HFFc6 (cell line): ENCODE measurements at regions not wholly inside any gene's neighbourhood (a gene's known extent, or its start where the extent isn't known, plus 50 kb on each side); places are given as distances from the start of the nearest gene placed in this dataset.
A peak's percentile ranks its signal among the peaks of the same experiment; 100 is the strongest.

Experiments used
- DNase-seq: peaks from one replicate; pipeline ENCODE4 v3.0.0-alpha.2; 2018
- H3K27ac Mint-ChIP-seq: 2 replicates; pipeline ENCODE4 v1.8.0; 2020; ENCODE audit warnings: mild to moderate bottlenecking, mixed read lengths
- H3K27me3 Mint-ChIP-seq: 2 replicates; pipeline ENCODE4 v1.8.0; 2021; ENCODE audit warnings: mild to moderate bottlenecking, moderate library complexity, mixed read lengths; ENCODE audit not compliant: insufficient read depth
- H3K36me3 Mint-ChIP-seq: 2 replicates; pipeline ENCODE4 v1.8.0; 2021; ENCODE audit warnings: low read depth, mixed read lengths
- H3K4me1 Mint-ChIP-seq: 2 replicates; pipeline ENCODE4 v1.8.0; 2020; ENCODE audit warnings: low read depth, mixed read lengths
- H3K4me3 Mint-ChIP-seq: 2 replicates; pipeline ENCODE4 v1.8.0; 2020; ENCODE audit warnings: mild to moderate bottlenecking, moderate library complexity, mixed read lengths
- H3K9me3 Mint-ChIP-seq: 2 replicates; pipeline ENCODE4 v1.8.0; 2020; ENCODE audit warnings: mild to moderate bottlenecking, mixed read lengths
- TF ChIP-seq, protein P1 (sequence below): fragments of 200-600 bp; sonication (generic); IDR thresholded peaks from 2 replicates; pipeline ENCODE4 v1.5.0; 2021; ENCODE audit warnings: antibody characterized with exemption, mild to moderate bottlenecking

DNA sequence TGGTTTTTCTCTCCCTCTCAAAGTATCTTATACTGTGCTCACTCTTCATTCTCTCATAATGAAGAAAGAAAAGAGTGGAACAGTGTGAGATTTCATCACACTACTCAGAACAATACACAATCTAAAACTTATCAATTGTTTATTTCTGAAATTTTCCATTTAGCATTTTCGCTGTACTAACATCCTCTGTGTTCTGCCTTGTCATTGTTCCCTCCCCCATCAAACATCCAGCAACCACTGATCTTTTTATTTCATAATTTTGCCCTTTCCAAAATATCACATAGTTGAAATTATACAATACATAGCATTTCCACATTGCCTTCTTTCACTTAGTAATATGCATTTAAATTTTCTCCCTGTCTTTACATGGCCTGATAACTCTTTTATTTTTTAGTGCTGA, 658.7 kb downstream of the SLITRK1 start:
- peak overlapping the region; percentile 53 for H3K27ac Mint-ChIP-seq
- TF ChIP-seq, protein P1, sequence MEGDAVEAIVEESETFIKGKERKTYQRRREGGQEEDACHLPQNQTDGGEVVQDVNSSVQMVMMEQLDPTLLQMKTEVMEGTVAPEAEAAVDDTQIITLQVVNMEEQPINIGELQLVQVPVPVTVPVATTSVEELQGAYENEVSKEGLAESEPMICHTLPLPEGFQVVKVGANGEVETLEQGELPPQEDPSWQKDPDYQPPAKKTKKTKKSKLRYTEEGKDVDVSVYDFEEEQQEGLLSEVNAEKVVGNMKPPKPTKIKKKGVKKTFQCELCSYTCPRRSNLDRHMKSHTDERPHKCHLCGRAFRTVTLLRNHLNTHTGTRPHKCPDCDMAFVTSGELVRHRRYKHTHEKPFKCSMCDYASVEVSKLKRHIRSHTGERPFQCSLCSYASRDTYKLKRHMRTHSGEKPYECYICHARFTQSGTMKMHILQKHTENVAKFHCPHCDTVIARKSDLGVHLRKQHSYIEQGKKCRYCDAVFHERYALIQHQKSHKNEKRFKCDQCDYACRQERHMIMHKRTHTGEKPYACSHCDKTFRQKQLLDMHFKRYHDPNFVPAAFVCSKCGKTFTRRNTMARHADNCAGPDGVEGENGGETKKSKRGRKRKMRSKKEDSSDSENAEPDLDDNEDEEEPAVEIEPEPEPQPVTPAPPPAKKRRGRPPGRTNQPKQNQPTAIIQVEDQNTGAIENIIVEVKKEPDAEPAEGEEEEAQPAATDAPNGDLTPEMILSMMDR: no peak
- no peaks in the 10 kb centered on the region for H3K9me3 Mint-ChIP-seq
- H3K27me3 Mint-ChIP-seq: no peaks in the 10 kb centered on the region
- no peak for DNase-seq
- H3K4me1 Mint-ChIP-seq: peaks cover 53% of the 10 kb centered on the region
- H3K4me3 Mint-ChIP-seq: no peak overlapping the region
- H3K36me3 Mint-ChIP-seq: peaks cover 26% of the 10 kb centered on the region

DNA sequence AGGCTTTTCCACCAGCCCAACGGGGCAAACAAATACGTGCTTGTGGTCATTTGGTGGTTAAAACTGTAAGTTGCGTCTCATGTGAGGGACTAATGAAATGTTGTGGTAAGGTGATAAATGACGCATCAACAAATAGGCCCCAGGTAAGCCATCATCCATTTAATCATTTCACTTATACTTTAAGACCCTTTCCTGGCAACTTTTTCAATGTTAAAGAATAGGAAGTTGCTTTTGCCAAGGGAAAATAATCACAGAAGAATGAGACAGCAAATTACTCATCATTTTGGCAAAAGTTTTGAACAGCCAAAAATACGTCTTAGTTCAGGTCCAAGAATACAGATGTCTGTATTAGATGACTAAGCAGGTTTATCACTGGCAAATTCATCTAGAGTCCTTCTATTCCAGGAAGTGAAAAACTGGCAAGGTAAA, 660.4 kb downstream of the SLITRK1 start:
- H3K4me3 Mint-ChIP-seq: peak overlapping the region; percentile 49
- peak; percentile 95 for DNase-seq

DNA sequence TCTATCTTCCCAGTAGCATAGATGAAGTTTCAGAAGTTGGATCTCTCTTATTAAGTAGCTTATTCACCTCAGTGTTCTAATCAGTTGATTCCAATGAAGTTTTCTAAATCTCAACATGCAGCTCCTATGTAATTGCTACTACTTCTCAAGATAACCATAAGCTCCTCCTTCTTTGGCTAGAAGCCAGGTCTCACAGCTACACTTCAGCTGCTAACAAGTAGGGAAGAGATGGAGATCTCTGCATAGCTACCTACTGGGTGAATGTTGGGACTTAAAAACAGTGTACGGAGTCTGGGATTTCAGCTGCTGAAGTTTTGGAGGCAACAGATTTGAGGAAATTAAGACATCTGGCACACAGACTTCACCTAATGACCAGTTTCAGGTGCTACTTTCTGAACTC, 661.0 kb downstream of the SLITRK1 start:
- H3K4me3 Mint-ChIP-seq: no peak overlapping the region; the same call in 1 of the 2 replicates

More for the DNA sequence above, 660.4 kb downstream of the SLITRK1 start:
- H3K27me3 Mint-ChIP-seq: no peaks in the 10 kb centered on the region
- peak overlapping the region; percentile 95 for H3K27ac Mint-ChIP-seq
- no peaks in the 10 kb centered on the region for H3K9me3 Mint-ChIP-seq
- H3K36me3 Mint-ChIP-seq: peaks cover 25% of the 10 kb centered on the region
- H3K4me1 Mint-ChIP-seq: peaks cover 70% of the 10 kb centered on the region
- TF ChIP-seq, protein P1: no peak

DNA sequence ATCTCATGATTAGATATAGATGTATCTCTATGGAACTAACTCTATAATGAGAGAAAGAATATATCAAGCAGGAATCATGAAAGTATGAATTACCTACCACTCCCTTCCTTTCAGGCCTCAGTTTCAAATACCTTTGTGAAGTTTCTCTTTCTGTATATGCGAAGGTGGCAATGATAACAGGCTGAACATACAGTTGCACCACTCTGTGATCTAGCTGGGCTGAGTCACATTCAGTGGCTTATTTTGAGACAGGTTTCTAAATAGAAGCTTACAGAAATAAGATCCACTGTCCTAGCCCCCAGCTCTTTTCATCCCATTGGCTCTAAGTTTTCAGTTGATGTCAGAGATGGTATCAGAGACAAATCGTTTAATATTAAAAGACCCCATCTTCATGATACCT, 662.0 kb downstream of the SLITRK1 start:
- Mint-ChIP-seq H3K4me3 (no peak overlapping the region), H3K9me3 (no peaks in the 10 kb centered on the region), H3K27ac (peak overlapping the region; percentile 17), H3K36me3 (peaks cover 21% of the 10 kb centered on the region), H3K4me1 (peaks cover 86% of the 10 kb centered on the region), H3K27me3 (no peaks in the 10 kb centered on the region)
- DNase-seq: no peak
- TF ChIP-seq, protein P1: no peak

More for the DNA sequence above, 661.0 kb downstream of the SLITRK1 start:
- H3K36me3 Mint-ChIP-seq: peaks cover 21% of the 10 kb centered on the region
- H3K4me1 Mint-ChIP-seq: peaks cover 76% of the 10 kb centered on the region
- peak overlapping the region; percentile 95 for H3K27ac Mint-ChIP-seq
- H3K9me3 Mint-ChIP-seq: no peaks in the 10 kb centered on the region
- TF ChIP-seq, protein P1: no peak
- H3K27me3 Mint-ChIP-seq: no peaks in the 10 kb centered on the region
- peak; percentile 65 for DNase-seq

DNA sequence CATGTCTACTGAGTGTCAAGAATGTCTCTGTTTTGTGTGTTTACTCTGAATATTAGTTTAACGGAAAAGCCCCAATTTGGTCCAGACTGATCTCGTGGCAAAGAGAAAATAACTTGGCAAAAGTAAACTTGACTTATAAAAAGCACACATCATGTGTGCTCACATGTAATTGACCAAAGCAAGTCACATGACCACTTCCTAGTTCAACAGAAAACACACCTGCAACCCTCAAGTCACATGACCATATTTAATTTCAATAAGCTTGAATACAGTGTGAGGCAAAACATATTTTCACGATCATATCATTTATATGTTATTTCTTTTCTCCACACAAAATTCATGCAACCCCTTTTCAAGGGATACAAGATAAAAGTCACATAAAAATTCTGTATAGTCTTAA, 662.4 kb downstream of the SLITRK1 start:
- peaks cover 89% of the 10 kb centered on the region for H3K4me1 Mint-ChIP-seq
- H3K27me3 Mint-ChIP-seq: no peaks in the 10 kb centered on the region
- TF ChIP-seq, protein P1: no peak
- no peak overlapping the region for H3K4me3 Mint-ChIP-seq
- peaks cover 25% of the 10 kb centered on the region for H3K36me3 Mint-ChIP-seq
- no peak for DNase-seq
- peak overlapping the region; percentile 21; the same call in 1 of the 2 replicates for H3K27ac Mint-ChIP-seq
- H3K9me3 Mint-ChIP-seq: peaks cover 3% of the 10 kb centered on the region
